Colon (tissue), 2 donors: ENCODE measurements at regions not wholly inside any gene's neighbourhood (a gene's known extent, or its start where the extent isn't known, plus 50 kb on each side); places are given as distances from the start of the nearest gene placed in this dataset.

ENCODE experiments used
- FAIRE-seq: peaks from 2 replicates; lab custom pipeline; 2012; peaks lifted over from hg19 to GRCh38; lab: Jason Lieb, UNC
- donor health status: control.
- donor health status: control.

- no peak for FAIRE-seq
These were observed 289.5 kb upstream of the CCDC196 start for GRCh38 chr14:66196670-66197069.

- no peak for FAIRE-seq
These were observed 288.9 kb upstream of the CCDC196 start for GRCh38 chr14:66197276-66197675.

GRCh38 chr14:66206554-66206953 is 279.6 kb upstream of the CCDC196 start:
- no peak for FAIRE-seq

- no peak for FAIRE-seq
These were observed 269.4 kb upstream of the CCDC196 start for GRCh38 chr14:66216763-66217162.

GRCh38 chr14:66219886-66220285 is 266.3 kb upstream of the CCDC196 start:
- FAIRE-seq: no peak

- FAIRE-seq: no peak
These were observed 261.5 kb upstream of the CCDC196 start for GRCh38 chr14:66224492-66225178.

GRCh38 chr14:66225337-66225736 is 260.8 kb upstream of the CCDC196 start:
- no peak for FAIRE-seq

GRCh38 chr14:66228267-66228970 is 257.8 kb upstream of the CCDC196 start:
- FAIRE-seq: no peak

- no peak for FAIRE-seq
These were observed 254.4 kb upstream of the CCDC196 start for GRCh38 chr14:66231820-66232219.

- no peak for FAIRE-seq
These were observed 252.6 kb upstream of the CCDC196 start for GRCh38 chr14:66233591-66233990.

- no peak for FAIRE-seq
These were observed 251.8 kb upstream of the CCDC196 start for GRCh38 chr14:66234411-66234810.

- no peak for FAIRE-seq
These were observed 248.4 kb upstream of the CCDC196 start for GRCh38 chr14:66237741-66238140.

GRCh38 chr14:66238969-66239368 is 247.2 kb upstream of the CCDC196 start:
- FAIRE-seq: no peak

GRCh38 chr14:66239589-66239988 is 246.6 kb upstream of the CCDC196 start:
- FAIRE-seq: no peak

- no peak for FAIRE-seq
These were observed 246.1 kb upstream of the CCDC196 start for GRCh38 chr14:66240105-66240504.

- no peak for FAIRE-seq
These were observed 244.2 kb upstream of the CCDC196 start for GRCh38 chr14:66242001-66242400.

- FAIRE-seq: no peak
These were observed 241.3 kb upstream of the CCDC196 start for GRCh38 chr14:66244834-66245233.

GRCh38 chr14:66247662-66248193 is 238.4 kb upstream of the CCDC196 start:
- FAIRE-seq: no peak

GRCh38 chr14:66248256-66248655 is 237.9 kb upstream of the CCDC196 start:
- FAIRE-seq: no peak

- no peak for FAIRE-seq
These were observed 236.6 kb upstream of the CCDC196 start for GRCh38 chr14:66249544-66249943.

- FAIRE-seq: no peak
These were observed 232.1 kb upstream of the CCDC196 start for GRCh38 chr14:66254038-66254437.

- FAIRE-seq: no peak
These were observed 217.3 kb upstream of the CCDC196 start for GRCh38 chr14:66268802-66269334.

GRCh38 chr14:66272221-66272620 is 213.9 kb upstream of the CCDC196 start:
- no peak for FAIRE-seq
